GM23248 (cell line): ENCODE measurements at regions not wholly inside any gene's neighbourhood (a gene's known extent, or its start where the extent isn't known, plus 50 kb on each side); places are given as distances from the start of the nearest gene placed in this dataset.

Experiments
- DNase-seq: peaks from one replicate; pipeline ENCODE4 v3.0.0-alpha.2; 2015
- H2AFZ ChIP-seq: fragments of 200-600 bp; sonication (generic); 2 replicates; pipeline ENCODE4 v1.6.1; 2016; ENCODE audit warnings: antibody characterized with exemption
- H3F3A ChIP-seq: fragments of 200-600 bp; sonication (generic); 2 replicates; pipeline ENCODE4 v1.6.1; 2016; ENCODE audit warnings: mild to moderate bottlenecking, antibody characterized with exemption, mixed run types; ENCODE audit not compliant: insufficient read depth
- H3K27ac ChIP-seq: fragments of 200-600 bp; sonication (generic); 2 replicates; pipeline ENCODE4 v1.5.1; 2016; ENCODE audit warnings: mild to moderate bottlenecking
- H3K27me3 ChIP-seq: fragments of 200-600 bp; sonication (generic); replicated peaks from 2 replicates; pipeline ENCODE4 v1.6.1; 2016; ENCODE audit warnings: mild to moderate bottlenecking; ENCODE audit not compliant: insufficient read depth
- H3K36me3 ChIP-seq: fragments of 200-600 bp; sonication (generic); 2 replicates; pipeline ENCODE4 v1.6.1; 2016; ENCODE audit warnings: low read depth, mild to moderate bottlenecking
- H3K4me1 ChIP-seq: fragments of 200-600 bp; sonication (generic); 2 replicates; pipeline ENCODE4 v1.6.1; 2016; ENCODE audit warnings: mild to moderate bottlenecking; ENCODE audit not compliant: insufficient read depth
- H3K4me2 ChIP-seq: fragments of 200-600 bp; sonication (generic); one replicate; pipeline ENCODE4 v1.6.1; 2016; ENCODE audit warnings: mild to moderate bottlenecking; ENCODE audit not compliant: unreplicated experiment
- H3K4me3 ChIP-seq: fragments of 200-600 bp; sonication (generic); 2 replicates; pipeline ENCODE4 v1.5.1; 2016; ENCODE audit warnings: mild to moderate bottlenecking
- H3K79me2 ChIP-seq: fragments of 200-600 bp; sonication (generic); 2 replicates; pipeline ENCODE4 v1.6.1; 2016; ENCODE audit warnings: mild to moderate bottlenecking; ENCODE audit not compliant: insufficient read depth
- H3K9ac ChIP-seq: fragments of 200-600 bp; sonication (generic); 2 replicates; pipeline ENCODE4 v1.6.1; 2016; ENCODE audit warnings: mild to moderate bottlenecking
- H3K9me2 ChIP-seq: fragments of 200-600 bp; sonication (generic); 2 replicates; pipeline ENCODE4 v1.6.1; 2016; ENCODE audit warnings: mixed run types, mild to moderate bottlenecking, moderate library complexity; ENCODE audit not compliant: insufficient read depth
- H3K9me3 ChIP-seq: fragments of 200-600 bp; sonication (generic); one replicate; pipeline ENCODE4 v1.6.1; 2017; ENCODE audit warnings: low read depth
- H4K20me1 ChIP-seq: fragments of 200-600 bp; sonication (generic); 2 replicates; pipeline ENCODE4 v1.6.0; 2016; ENCODE audit not compliant: insufficient read depth
- EZH2 ChIP-seq: fragments of 200-600 bp; sonication (generic); IDR thresholded peaks from 2 replicates; pipeline ENCODE4 v1.6.1; 2018; ENCODE audit warnings: antibody characterized with exemption, mild to moderate bottlenecking; ENCODE audit not compliant: insufficient read depth, poor library complexity, severe bottlenecking
- EZH2phosphoT487 ChIP-seq: fragments of 200-600 bp; sonication (generic); IDR thresholded peaks from 2 replicates; pipeline ENCODE4 v1.6.1; 2018; ENCODE audit warnings: antibody characterized with exemption, moderate library complexity, mild to moderate bottlenecking, low read depth; ENCODE audit not compliant: insufficient read depth
- WGBS, 2 experiments: methylation state at CpG; one replicate each; pipeline ENCODE4 v1.1.6; 2015 to 2017; ENCODE audit warnings: low lambda C conversion rate in 2 of 2, low coverage in 1 of 2; ENCODE audit errors: missing lambda C conversion rate in 2 of 2; 5-methylcytosine and 5-hydroxymethylcytosine counted together
- in situ Hi-C: fragments of 300-500 bp; cut with MboI; formaldehyde crosslinking; loops from 2 replicates; pipeline ENCODE4 v1.15.0; 2020

- Histone ChIP-seq H3K4me2 (no peak overlapping the region), H3K9me3 (no peaks in the 10 kb centered on the region), H3K9me2 (no peaks in the 10 kb centered on the region), H3K4me3 (no peak overlapping the region), H3K27ac (no peak overlapping the region), H3K36me3 (no peaks in the 10 kb centered on the region), H3K79me2 (no peaks in the 10 kb centered on the region), H4K20me1 (no peaks in the 10 kb centered on the region), H3K4me1 (no peaks in the 10 kb centered on the region), H3K27me3 (no peaks in the 10 kb centered on the region), H3F3A (no peaks in the 10 kb centered on the region), H2AFZ (no peak overlapping the region), H3K9ac (no peak overlapping the region)
- no peak for TF ChIP-seq EZH2phosphoT487
- no peak for TF ChIP-seq EZH2
- in situ Hi-C loops, result no loop called here
- DNase-seq, result no peak
These were observed 280.3 kb upstream of the NUDT12 start for GRCh38 chr5:103842936-103843335.

DNA sequence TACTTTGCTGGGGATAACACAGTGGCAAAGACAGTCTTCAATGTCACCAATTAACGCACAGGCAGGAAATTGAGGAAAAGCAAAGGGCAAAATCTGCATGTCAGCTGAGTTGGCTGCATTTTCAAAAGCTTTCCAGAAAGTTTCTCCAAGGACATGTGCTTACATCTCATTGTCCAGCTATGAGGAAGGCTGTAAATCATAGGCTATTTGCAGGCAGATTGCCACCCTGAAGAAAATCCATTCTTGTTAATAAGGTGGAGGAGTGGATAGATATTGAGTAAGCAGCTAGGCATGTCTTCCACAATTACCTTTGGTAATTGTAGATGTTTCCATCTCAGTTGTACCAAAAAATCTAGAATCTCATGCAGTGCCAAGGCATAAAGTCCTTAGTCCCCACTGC is 278.0 kb upstream of the NUDT12 start:
- Histone ChIP-seq H3K4me2 (no peak overlapping the region), H3K27ac (no peak overlapping the region), H3K36me3 (no peaks in the 10 kb centered on the region), H3K4me1 (no peaks in the 10 kb centered on the region), H3K27me3 (no peaks in the 10 kb centered on the region), H3K4me3 (no peak overlapping the region), H3K9me3 (no peaks in the 10 kb centered on the region), H3K9me2 (no peaks in the 10 kb centered on the region), H3F3A (no peaks in the 10 kb centered on the region), H3K9ac (no peak overlapping the region), H2AFZ (no peak overlapping the region), H3K79me2 (no peaks in the 10 kb centered on the region), H4K20me1 (no peaks in the 10 kb centered on the region)
- in situ Hi-C loops, result no loop called here
- no peak for DNase-seq
- WGBS, 2 experiments, result 3 to 8% methylated on average over 1 of the region's 1 CpG
- TF ChIP-seq EZH2phosphoT487 (no peak), EZH2 (no peak)

GRCh38 chr5:103834216-103834615 is 271.6 kb upstream of the NUDT12 start:
- Histone ChIP-seq H4K20me1 (no peaks in the 10 kb centered on the region), H3K9ac (no peak overlapping the region), H3K9me3 (no peaks in the 10 kb centered on the region), H3K4me1 (no peaks in the 10 kb centered on the region), H3K36me3 (no peaks in the 10 kb centered on the region), H3K4me2 (no peak overlapping the region), H3K27me3 (no peaks in the 10 kb centered on the region), H3K9me2 (no peaks in the 10 kb centered on the region), H3F3A (no peaks in the 10 kb centered on the region), H2AFZ (no peak overlapping the region), H3K4me3 (no peak overlapping the region), H3K79me2 (no peaks in the 10 kb centered on the region), H3K27ac (no peak overlapping the region)
- 0% methylated on average over 1 of the region's 1 CpG for WGBS, 2 experiments
- TF ChIP-seq EZH2 (no peak), EZH2phosphoT487 (no peak)
- in situ Hi-C loops, result no loop called here
- no peak for DNase-seq

GRCh38 chr5:103829585-103829984 is 267.0 kb upstream of the NUDT12 start:
- 29 to 34% methylated on average over 7 of the region's 7 CpGs for WGBS, 2 experiments
- TF ChIP-seq EZH2, result no peak
- no peak for TF ChIP-seq EZH2phosphoT487

DNA sequence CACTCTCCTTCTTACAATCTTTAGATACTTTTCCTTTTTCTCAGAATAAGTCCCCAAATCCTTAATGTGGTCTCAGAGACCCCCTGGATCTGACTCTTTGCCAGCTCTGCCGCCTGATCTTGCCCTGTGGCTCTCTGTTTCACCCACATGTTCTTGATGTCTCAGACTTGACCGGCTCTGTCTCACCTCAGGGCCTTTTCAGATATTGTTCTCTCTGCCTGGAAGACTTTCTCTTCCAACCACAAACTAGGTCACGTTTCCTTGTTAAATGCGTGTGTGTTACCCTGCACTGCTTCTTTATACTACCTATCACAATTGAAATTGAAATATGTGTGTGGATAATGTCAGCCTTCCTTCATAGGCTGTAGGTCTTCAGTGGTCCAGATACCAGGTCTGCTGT is 265.4 kb upstream of the NUDT12 start:
- in situ Hi-C loops, result no loop called here
- WGBS, 2 experiments, result 28 to 29% methylated on average over 4 of the region's 4 CpGs

More at GRCh38 chr5:103829585-103829984, 267.0 kb upstream of the NUDT12 start:
- H3K4me1 ChIP-seq, result no peaks in the 10 kb centered on the region
- H3K9me2 ChIP-seq, result no peaks in the 10 kb centered on the region
- H3F3A ChIP-seq, result no peaks in the 10 kb centered on the region
- DNase-seq, result no peak
- no peak overlapping the region for H3K27ac ChIP-seq
- in situ Hi-C loops, result no loop called here
- H4K20me1 ChIP-seq, result no peaks in the 10 kb centered on the region
- H3K9ac ChIP-seq, result no peak overlapping the region
- no peaks in the 10 kb centered on the region for H3K27me3 ChIP-seq
- no peaks in the 10 kb centered on the region for H3K36me3 ChIP-seq
- no peaks in the 10 kb centered on the region for H3K9me3 ChIP-seq
- H2AFZ ChIP-seq, result no peak overlapping the region
- H3K79me2 ChIP-seq, result no peaks in the 10 kb centered on the region
- H3K4me2 ChIP-seq, result no peak overlapping the region
- H3K4me3 ChIP-seq, result no peak overlapping the region

More for the DNA sequence above, 265.4 kb upstream of the NUDT12 start:
- no peaks in the 10 kb centered on the region for H3K4me1 ChIP-seq
- H3K9me3 ChIP-seq, result no peaks in the 10 kb centered on the region
- H3F3A ChIP-seq, result no peaks in the 10 kb centered on the region
- no peak for DNase-seq
- no peak overlapping the region for H3K4me3 ChIP-seq
- H3K79me2 ChIP-seq, result no peaks in the 10 kb centered on the region
- no peak overlapping the region for H3K4me2 ChIP-seq
- no peak overlapping the region for H2AFZ ChIP-seq
- H3K9me2 ChIP-seq, result no peaks in the 10 kb centered on the region
- TF ChIP-seq EZH2, result no peak
- H3K27me3 ChIP-seq, result no peaks in the 10 kb centered on the region
- H4K20me1 ChIP-seq, result no peaks in the 10 kb centered on the region
- H3K36me3 ChIP-seq, result no peaks in the 10 kb centered on the region
- H3K9ac ChIP-seq, result no peak overlapping the region
- H3K27ac ChIP-seq, result no peak overlapping the region
